GM12878 (cell line): ENCODE measurements at regions not wholly inside any gene's neighbourhood (a gene's known extent, or its start where the extent isn't known, plus 50 kb on each side); places are given as distances from the start of the nearest gene placed in this dataset.

ENCODE experiments used
- ATAC-seq: fragments of 200-7000 bp; cut with Tn5 transposase; 3 replicates; pipeline ENCODE4 v1.9.1; 2020; ENCODE audit warnings: mild to moderate bottlenecking, moderate library complexity
- BruUV-seq: library from RNA; stranded (reverse); fragments of 400-500 nt; replicated peaks from 2 replicates; lab custom pipeline; 2021; lab: Mats Ljungman, UMichigan
- CTCF ChIA-PET: fragments of 300-600 bp; sonication (Branson Sonifier 250); formaldehyde crosslinking; extraction: SDS; loops from one replicate; lab custom pipeline; 2021; ENCODE audit warnings: inconsistent platforms; lab: Yijun Ruan, JAX
- POLR2A ChIA-PET: fragments of 350-600 bp; formaldehyde crosslinking; extraction: SDS; loops from one replicate; lab custom pipeline; 2021; ENCODE audit warnings: inconsistent platforms; lab: Charles Lee
- RAD21 ChIA-PET: fragments of 300-600 bp; sonication (Branson Sonifier 250); formaldehyde crosslinking; loops from one replicate; lab custom pipeline; 2023; ENCODE audit warnings: antibody characterized with exemption; ENCODE audit not compliant: unreplicated experiment; lab: Charles Lee
- SMC1A ChIA-PET: fragments of 300-600 bp; sonication (Branson Sonifier 250); formaldehyde crosslinking; loops from one replicate; lab custom pipeline; 2023; ENCODE audit not compliant: unreplicated experiment, uncharacterized antibody; lab: Charles Lee
- DNase-seq: peaks from one replicate; pipeline ENCODE4 v3.0.0-alpha.2; 2011; ENCODE audit warnings: low read depth, low spot score
- FAIRE-seq: peaks from 3 replicates; lab custom pipeline; 2011; peaks lifted over from hg19 to GRCh38; lab: Jason Lieb, UNC
- H2AFZ ChIP-seq: 2 replicates; pipeline ENCODE4 v1.6.0; 2011; ENCODE audit warnings: low read depth, low read length, control low read depth; ENCODE audit not compliant: control insufficient read depth
- H3K27ac ChIP-seq: 2 replicates; pipeline ENCODE4 v1.5.1; 2011; ENCODE audit warnings: control low read depth; ENCODE audit not compliant: control insufficient read depth, insufficient read depth
- H3K27me3 ChIP-seq, 2 experiments: replicated peaks in 1 of 2; 2 replicates each; pipeline versions ENCODE4 v1.6.0 to v1.6.1; 2011; ENCODE audit warnings: low read length in 1 of 2; ENCODE audit not compliant: control insufficient read depth in 2 of 2, insufficient read depth in 2 of 2
- H3K36me3 ChIP-seq, 2 experiments: 2 replicates each; pipeline ENCODE4 v1.5.1; 2011; ENCODE audit warnings: low read length in 1 of 2; ENCODE audit not compliant: control insufficient read depth in 2 of 2, insufficient read depth in 2 of 2
- H3K4me1 ChIP-seq: 2 replicates; pipeline ENCODE4 v1.6.1; 2011; ENCODE audit warnings: mild to moderate bottlenecking, low read length, moderate library complexity, mixed read lengths; ENCODE audit not compliant: control insufficient read depth, insufficient read depth
- H3K4me2 ChIP-seq: 2 replicates; pipeline ENCODE4 v1.6.0; 2011; ENCODE audit warnings: control low read depth; ENCODE audit not compliant: control insufficient read depth, insufficient read depth
- H3K4me3 ChIP-seq: fragments of 200-600 bp; sonication (generic); 2 replicates; pipeline ENCODE4 v1.5.1; 2016
- H3K79me2 ChIP-seq: 2 replicates; pipeline ENCODE4 v1.6.0; 2011; ENCODE audit warnings: low read length; ENCODE audit not compliant: control insufficient read depth, insufficient read depth
- H3K9ac ChIP-seq: 2 replicates; pipeline ENCODE4 v1.8.0; 2011; ENCODE audit warnings: low read length, control low read depth, mixed read lengths; ENCODE audit not compliant: control insufficient read depth, insufficient read depth
- H3K9me3 ChIP-seq: replicated peaks from 3 replicates; pipeline ENCODE4 v1.5.1; 2011; ENCODE audit warnings: mild to moderate bottlenecking, low read length; ENCODE audit not compliant: control insufficient read depth, insufficient read depth
- H4K20me1 ChIP-seq: 2 replicates; pipeline ENCODE4 v1.6.0; 2011; ENCODE audit not compliant: control insufficient read depth, insufficient read depth
- IKZF2 ChIP-seq, 2 experiments: fragments of 450-650 bp; IDR thresholded peaks; 2 replicates each; pipeline ENCODE4 v1.6.1; 2017; ENCODE audit warnings: mild to moderate bottlenecking in 2 of 2, moderate library complexity in 2 of 2
- KLF5 ChIP-seq: fragments of 450-650 bp; IDR thresholded peaks from 2 replicates; pipeline ENCODE4 v1.6.1; 2014; ENCODE audit warnings: mild to moderate bottlenecking; ENCODE audit not compliant: partially characterized antibody
- PKNOX1 ChIP-seq: fragments of 450-650 bp; IDR thresholded peaks from 2 replicates; pipeline ENCODE4 v1.6.1; 2016; ENCODE audit warnings: mild to moderate bottlenecking
- SMAD5 ChIP-seq: IDR thresholded peaks from 2 replicates; pipeline ENCODE4 v1.6.1; 2016; ENCODE audit warnings: antibody characterized with exemption, low read depth
- SP1 ChIP-seq: IDR thresholded peaks from one replicate; pipeline ENCODE4 v1.6.1; 2011; ENCODE audit warnings: low read depth, low read length
- SREBF1 ChIP-seq: IDR thresholded peaks from 2 replicates; pipeline ENCODE4 v1.6.1; 2012; ENCODE audit warnings: mild to moderate bottlenecking, low read length
- STAT1 ChIP-seq: fragments of 450-650 bp; conservative IDR thresholded peaks from 2 replicates; pipeline ENCODE4 v1.6.1; 2014; ENCODE audit warnings: antibody characterized with exemption, mild to moderate bottlenecking
- SUZ12 ChIP-seq: fragments of 200-600 bp; sonication (generic); IDR thresholded peaks from one replicate; pipeline ENCODE4 v1.6.1; 2018; ENCODE audit warnings: antibody characterized with exemption, mild to moderate bottlenecking; ENCODE audit not compliant: unreplicated experiment
- TARDBP ChIP-seq: IDR thresholded peaks from 2 replicates; pipeline ENCODE4 v1.6.1; 2016; ENCODE audit warnings: borderline replicate concordance
- ZBTB11 ChIP-seq: fragments of 450-650 bp; formaldehyde crosslinking; IDR thresholded peaks from 2 replicates; pipeline ENCODE4 v1.5.0; 2022; ENCODE audit warnings: mild to moderate bottlenecking, missing genetic modification characterization
- ZNF207 ChIP-seq: fragments of 450-650 bp; IDR thresholded peaks from 2 replicates; pipeline ENCODE4 v1.6.1; 2014; ENCODE audit warnings: antibody characterized with exemption, mild to moderate bottlenecking, borderline replicate concordance
- ZNF274 ChIP-seq: IDR thresholded peaks from one replicate; pipeline ENCODE4 v1.8.0; 2011; ENCODE audit not compliant: insufficient read length, insufficient read depth
- ZNF687 ChIP-seq: fragments of 450-650 bp; IDR thresholded peaks from 2 replicates; pipeline ENCODE4 v1.6.1; 2017; ENCODE audit warnings: mild to moderate bottlenecking, moderate library complexity
- WGBS: methylation state at CpG from one replicate; pipeline ENCODE4 v1.1.6; 2016; ENCODE audit warnings: low lambda C conversion rate; ENCODE audit not compliant: insufficient replicate concordance, insufficient coverage; ENCODE audit errors: missing lambda C conversion rate; 5-methylcytosine and 5-hydroxymethylcytosine counted together
- in situ Hi-C: fragments of 300-500 bp; cut with MboI; formaldehyde crosslinking; loops from 9 replicates; pipeline ENCODE4 v1.14.3; 2018; ENCODE audit warnings: mixed read lengths
- intact Hi-C: fragments of 100-400 bp; cut with micrococcal nuclease; formaldehyde crosslinking; loops from one replicate; pipeline ENCODE4 v1.14.2; 2022; ENCODE audit not compliant: unreplicated experiment

- no peak for FAIRE-seq
- CTCF ChIA-PET = no interaction called here
- in situ Hi-C loops = no loop called here
- DNase-seq = no peak
- Histone ChIP-seq H3K36me3 (no peaks in the 10 kb centered on the region), H3K9ac (no peak overlapping the region), H3K27me3 (no peaks in the 10 kb centered on the region), H4K20me1 (no peaks in the 10 kb centered on the region), H3K27ac (no peak overlapping the region), H3K4me2 (no peak overlapping the region), H3K4me1 (no peaks in the 10 kb centered on the region), H3K79me2 (no peaks in the 10 kb centered on the region), H2AFZ (no peak overlapping the region), H3K9me3 (no peaks in the 10 kb centered on the region), H3K4me3 (no peak overlapping the region)
- 0% methylated on average over 3 of the region's 3 CpGs for WGBS
- SMC1A ChIA-PET = no interaction called here
- RAD21 ChIA-PET = no interaction called here
- no peak for ATAC-seq
- BruUV-seq = no TSS peak
- POLR2A ChIA-PET = no interaction called here
- no peak for TF ChIP-seq ZNF207
- no peak for TF ChIP-seq SMAD5
- no peak for TF ChIP-seq IKZF2 (IDR thresholded peaks at IDR 0.05)
- no peak for TF ChIP-seq ZNF687
- no peak for TF ChIP-seq KLF5
- TF ChIP-seq ZBTB11 (CRISPR knock-in tag) = no peak
- no peak for TF ChIP-seq SUZ12
- TF ChIP-seq PKNOX1 = no peak
- TF ChIP-seq TARDBP = no peak
- no peak for TF ChIP-seq SP1
- no peak for TF ChIP-seq STAT1
- TF ChIP-seq ZNF274 = no peak
- TF ChIP-seq SREBF1 = no peak
- intact Hi-C loops = no loop called here
Measured at GRCh38 chr13:107901996-107902562, 313.3 kb downstream of the LIG4 start.
